Hepatocyte (in vitro differentiated cells): ENCODE measurements at regions not wholly inside any gene's neighbourhood (a gene's known extent, or its start where the extent isn't known, plus 50 kb on each side); places are given as distances from the start of the nearest gene placed in this dataset.

Source experiments
- CTCF ChIP-seq: fragments of 200-600 bp; sonication (generic); IDR thresholded peaks from 2 replicates; pipeline ENCODE4 v1.5.1; 2016; ENCODE audit warnings: antibody characterized with exemption, mild to moderate bottlenecking; ENCODE audit not compliant: poor library complexity
- EZH2 ChIP-seq: fragments of 200-600 bp; sonication (generic); IDR thresholded peaks from 2 replicates; pipeline ENCODE4 v1.6.1; 2016; ENCODE audit warnings: antibody characterized with exemption, mild to moderate bottlenecking, borderline replicate concordance
- EZH2phosphoT487 ChIP-seq: fragments of 200-600 bp; sonication (generic); IDR thresholded peaks from one replicate; pipeline ENCODE4 v1.6.1; 2018; ENCODE audit warnings: antibody characterized with exemption, mild to moderate bottlenecking, low read depth, moderate library complexity; ENCODE audit not compliant: unreplicated experiment, severe bottlenecking

- TF ChIP-seq CTCF (no peak), EZH2phosphoT487 (no peak), EZH2 (no peak)
These were observed 126.6 kb upstream of the SALL4 start for GRCh38 chr20:51928931-51929330.
